ENCODE measurements at regions not wholly inside any gene's neighbourhood (a gene's known extent, or its start where the extent isn't known, plus 50 kb on each side); places are given as distances from the start of the nearest gene placed in this dataset.

- Histone ChIP-seq H3K27me3 (ENCODE audit: control insufficient read depth in 2 of 2, insufficient read depth in 2 of 2, low read length in 2 of 2) (no peaks in the 10 kb centered on the region), H3K4me2 (ENCODE audit: insufficient read depth, low read length) (no peak overlapping the region), H3K36me3 (ENCODE audit: control insufficient read depth in 2 of 2, extremely low read depth in 1 of 2, insufficient read depth in 2 of 2, low read length in 2 of 2) (no peaks in the 10 kb centered on the region), H3K9me1 (replicated peaks; ENCODE audit: control insufficient read depth, extremely low read depth, insufficient read depth, low read length) (no peaks in the 10 kb centered on the region), H3K4me1 (ENCODE audit: control insufficient read depth, extremely low read depth, insufficient read depth, low read length) (no peaks in the 10 kb centered on the region), H2AFZ (ENCODE audit: low read depth, low read length) (no peak overlapping the region), H3K27ac (ENCODE audit: insufficient read depth, low read depth, low read length) (no peak overlapping the region), H3K79me2 (ENCODE audit: control insufficient read depth, insufficient read depth, low read length) (no peaks in the 10 kb centered on the region), H3K9ac (replicated peaks; ENCODE audit: extremely low read depth, insufficient read depth, low read length) (no peak overlapping the region), H4K20me1 (replicated peaks; ENCODE audit: control insufficient read depth, extremely low read depth, insufficient read depth, low read length) (no peaks in the 10 kb centered on the region), H3K9me3 (replicated peaks; ENCODE audit: control insufficient read depth, insufficient read depth, low read length) (no peaks in the 10 kb centered on the region), H3K4me3 (replicated peaks in 1 of 3; ENCODE audit: insufficient read depth in 1 of 3, low read depth in 1 of 3, low read length in 3 of 3) (no peak overlapping the region)
- TF ChIP-seq CTCF (IDR thresholded peaks at IDR 0.05; ENCODE audit: extremely low read depth in 1 of 2, insufficient read depth in 1 of 2, low read depth in 1 of 2, low read length in 2 of 2), result no peak
- TF ChIP-seq FOS (IDR thresholded peaks at IDR 0.05; ENCODE audit: borderline replicate concordance, insufficient read depth, low read length), result no peak
- no peak for TF ChIP-seq POLR2AphosphoS5 (IDR thresholded peaks at IDR 0.05; ENCODE audit: insufficient read depth, low read depth, low read length)
- TF ChIP-seq EZH2 (IDR thresholded peaks at IDR 0.05; ENCODE audit: borderline replicate concordance, low read depth, low read length, severe bottlenecking), result no peak
- no peak for TF ChIP-seq MAX (IDR thresholded peaks at IDR 0.05; ENCODE audit: insufficient read depth, insufficient read length)
- TF ChIP-seq POLR2A (IDR thresholded peaks at IDR 0.05; ENCODE audit: low read depth, low read length), result no peak
- TF ChIP-seq MYC (IDR thresholded peaks at IDR 0.05; ENCODE audit: low read depth, low read length), result no peak
- CTCF ChIA-PET, result no interaction called here
- no TSS peak for BruUV-seq (replicated peaks)
- DNase-seq (ENCODE audit: low read depth, low spot score) (no peak), FAIRE-seq (no peak)
- intact Hi-C loops (cut with micrococcal nuclease), result no loop called here
- POLR2A ChIA-PET, result no interaction called here
- dilution Hi-C loops (cut with MboI; ENCODE audit: extremely low pct_ligation_motif_present, low sequenced_read_pairs), result no loop called here
These were observed 100.5 kb upstream of the PCDH18 start for GRCh38 chr4:137632842-137633241.

- Histone ChIP-seq H4K20me1 (replicated peaks; ENCODE audit: control insufficient read depth, extremely low read depth, insufficient read depth, low read length) (no peaks in the 10 kb centered on the region), H3K4me2 (ENCODE audit: insufficient read depth, low read length) (no peak overlapping the region), H3K27ac (ENCODE audit: insufficient read depth, low read depth, low read length) (no peak overlapping the region), H2AFZ (ENCODE audit: low read depth, low read length) (no peak overlapping the region), H3K79me2 (ENCODE audit: control insufficient read depth, insufficient read depth, low read length) (no peaks in the 10 kb centered on the region), H3K4me3 (replicated peaks in 1 of 3; ENCODE audit: insufficient read depth in 1 of 3, low read depth in 1 of 3, low read length in 3 of 3) (no peak overlapping the region), H3K4me1 (ENCODE audit: control insufficient read depth, extremely low read depth, insufficient read depth, low read length) (no peaks in the 10 kb centered on the region), H3K9me3 (replicated peaks; ENCODE audit: control insufficient read depth, insufficient read depth, low read length) (no peaks in the 10 kb centered on the region), H3K27me3 (ENCODE audit: control insufficient read depth in 2 of 2, insufficient read depth in 2 of 2, low read length in 2 of 2) (no peaks in the 10 kb centered on the region), H3K9ac (replicated peaks; ENCODE audit: extremely low read depth, insufficient read depth, low read length) (no peak overlapping the region), H3K9me1 (replicated peaks; ENCODE audit: control insufficient read depth, extremely low read depth, insufficient read depth, low read length) (no peaks in the 10 kb centered on the region), H3K36me3 (ENCODE audit: control insufficient read depth in 2 of 2, extremely low read depth in 1 of 2, insufficient read depth in 2 of 2, low read length in 2 of 2) (no peaks in the 10 kb centered on the region)
- intact Hi-C loops (cut with micrococcal nuclease) (no loop called here), dilution Hi-C loops (cut with MboI; ENCODE audit: extremely low pct_ligation_motif_present, low sequenced_read_pairs) (no loop called here)
- ChIA-PET POLR2A (no interaction called here), CTCF (no interaction called here)
- TF ChIP-seq POLR2A (IDR thresholded peaks at IDR 0.05; ENCODE audit: low read depth, low read length), result no peak
- TF ChIP-seq MYC (IDR thresholded peaks at IDR 0.05; ENCODE audit: low read depth, low read length), result no peak
- no peak for TF ChIP-seq EZH2 (IDR thresholded peaks at IDR 0.05; ENCODE audit: borderline replicate concordance, low read depth, low read length, severe bottlenecking)
- TF ChIP-seq FOS (IDR thresholded peaks at IDR 0.05; ENCODE audit: borderline replicate concordance, insufficient read depth, low read length), result no peak
- no peak for TF ChIP-seq MAX (IDR thresholded peaks at IDR 0.05; ENCODE audit: insufficient read depth, insufficient read length)
- TF ChIP-seq JUN (IDR thresholded peaks at IDR 0.05; ENCODE audit: borderline replicate concordance, insufficient read depth, insufficient read length, low read depth), result no peak
- TF ChIP-seq GATA2 (IDR thresholded peaks at IDR 0.05; ENCODE audit: insufficient read depth, insufficient read length, low read depth, low read length), result no peak
- no peak for TF ChIP-seq CTCF (IDR thresholded peaks at IDR 0.05; ENCODE audit: extremely low read depth in 1 of 2, insufficient read depth in 1 of 2, low read depth in 1 of 2, low read length in 2 of 2)
- no peak for TF ChIP-seq POLR2AphosphoS5 (IDR thresholded peaks at IDR 0.05; ENCODE audit: insufficient read depth, low read depth, low read length)
- no TSS peak for BruUV-seq (replicated peaks)
- no peak for FAIRE-seq
- DNase-seq (ENCODE audit: low read depth, low spot score), result no peak
These were observed 99.3 kb upstream of the PCDH18 start for GRCh38 chr4:137631605-137632004.

Data from endothelial cell of umbilical vein (primary cell).